HG02763 (cell line): ENCODE measurements at regions not wholly inside any gene's neighbourhood (a gene's known extent, or its start where the extent isn't known, plus 50 kb on each side); places are given as distances from the start of the nearest gene placed in this dataset.

Experiments used
- ATAC-seq: cut with Tn5 transposase; IDR thresholded peaks from one replicate; pipeline ENCODE4 v1.9.1; 2021; ENCODE audit warnings: mild to moderate bottlenecking, moderate library complexity; ENCODE audit not compliant: unreplicated experiment

DNA sequence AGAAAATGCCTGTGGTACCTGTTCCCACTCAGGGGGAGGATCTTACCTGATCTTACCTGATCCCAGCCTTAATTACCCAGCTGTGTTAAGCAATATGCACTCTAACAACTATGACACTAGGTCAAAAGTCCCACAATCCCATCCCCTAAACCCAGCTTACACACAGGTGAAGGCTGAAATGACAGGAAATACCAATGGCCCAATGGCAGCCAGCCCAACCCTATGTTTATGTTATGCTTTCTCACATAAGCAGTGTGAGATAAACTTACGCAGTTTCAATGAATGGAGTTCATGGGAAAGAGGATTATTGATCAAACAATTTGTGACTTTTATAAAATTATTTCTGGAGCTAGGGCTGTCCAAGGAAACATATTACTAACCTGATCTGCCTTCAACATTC is 91.9 kb downstream of the GPAM start:
- no peak for ATAC-seq

DNA sequence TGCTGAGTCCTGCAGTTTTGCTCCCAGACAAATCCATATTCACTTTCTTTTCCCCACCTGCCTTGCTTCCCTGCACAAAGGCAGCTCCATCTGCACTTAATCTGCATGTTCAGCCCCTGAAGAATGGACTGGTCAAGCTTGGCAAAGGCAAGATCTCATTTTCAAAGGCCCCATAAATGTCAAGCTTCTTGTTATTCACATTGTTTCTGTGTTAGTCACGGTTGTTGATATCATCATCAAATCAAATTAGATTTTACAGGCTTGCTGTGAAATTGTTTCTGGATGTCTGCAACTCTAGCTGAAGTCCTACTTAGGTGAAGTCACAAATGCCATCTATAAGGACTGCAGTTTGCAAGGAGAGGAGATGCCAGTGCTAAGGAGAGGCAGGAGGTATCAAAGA is 91.0 kb downstream of the GPAM start:
- ATAC-seq, result no peak

- no peak for ATAC-seq
Measured at GRCh38 chr10:112094984-112095383, 88.6 kb downstream of the GPAM start.

DNA sequence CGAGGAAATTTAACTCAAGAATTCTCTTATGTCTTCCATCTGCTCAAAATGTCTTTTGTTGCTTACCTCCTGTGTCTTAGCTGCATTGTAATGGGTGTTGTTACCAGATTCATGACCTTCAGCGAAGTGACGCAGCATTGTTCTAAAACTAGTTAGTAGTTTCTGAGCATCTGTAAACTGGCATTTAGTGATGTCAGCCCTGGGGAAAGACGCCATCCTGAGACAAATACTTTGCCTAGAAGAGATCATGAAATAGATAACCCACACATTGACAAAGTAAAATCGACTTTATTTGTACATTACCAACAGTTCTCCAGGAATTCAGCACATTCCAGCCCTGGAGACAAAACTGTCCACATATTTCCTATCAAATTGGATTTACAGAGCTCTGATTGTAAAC is 87.8 kb downstream of the GPAM start:
- no peak for ATAC-seq

- ATAC-seq, result no peak
Measured at GRCh38 chr10:112098682-112099081, 84.9 kb downstream of the GPAM start.
